NT2/D1 (cell line): ENCODE measurements at regions not wholly inside any gene's neighbourhood (a gene's known extent, or its start where the extent isn't known, plus 50 kb on each side); places are given as distances from the start of the nearest gene placed in this dataset.

ENCODE experiments used
- DNase-seq: peaks from one replicate; pipeline ENCODE4 v3.0.0-alpha.2; 2011; ENCODE audit warnings: low read depth, low spot score
- H3K27me3 ChIP-seq: 2 replicates; pipeline ENCODE4 v1.6.0; 2011; ENCODE audit warnings: mild to moderate bottlenecking; ENCODE audit not compliant: insufficient read length, insufficient read depth
- H3K36me3 ChIP-seq: 2 replicates; pipeline ENCODE4 v1.6.1; 2011; ENCODE audit warnings: mild to moderate bottlenecking, low read length, mixed read lengths; ENCODE audit not compliant: insufficient read depth, insufficient read length
- H3K4me1 ChIP-seq: 2 replicates; pipeline ENCODE4 v1.5.1; 2011; ENCODE audit not compliant: insufficient read depth, insufficient read length
- H3K4me3 ChIP-seq: 2 replicates; pipeline ENCODE4 v1.5.1; 2011; ENCODE audit warnings: low read depth; ENCODE audit not compliant: insufficient read length
- H3K9ac ChIP-seq: 2 replicates; pipeline ENCODE4 v1.6.0; 2011; ENCODE audit warnings: low read depth; ENCODE audit not compliant: insufficient read length
- H3K9me3 ChIP-seq: 2 replicates; pipeline ENCODE4 v1.5.1; 2011; ENCODE audit warnings: mild to moderate bottlenecking, low read length; ENCODE audit not compliant: insufficient read depth
- SUZ12 ChIP-seq: IDR thresholded peaks from 2 replicates; pipeline ENCODE4 v1.6.1; 2011; ENCODE audit not compliant: insufficient read length, insufficient read depth; ENCODE audit errors: extremely low read depth
- YY1 ChIP-seq: IDR thresholded peaks from 2 replicates; pipeline ENCODE4 v1.6.1; 2011; ENCODE audit not compliant: insufficient read length, insufficient read depth
- ZNF274 ChIP-seq: IDR thresholded peaks from 2 replicates; pipeline ENCODE4 v1.6.1; 2011; ENCODE audit warnings: mild to moderate bottlenecking, low read depth, low read length

DNA sequence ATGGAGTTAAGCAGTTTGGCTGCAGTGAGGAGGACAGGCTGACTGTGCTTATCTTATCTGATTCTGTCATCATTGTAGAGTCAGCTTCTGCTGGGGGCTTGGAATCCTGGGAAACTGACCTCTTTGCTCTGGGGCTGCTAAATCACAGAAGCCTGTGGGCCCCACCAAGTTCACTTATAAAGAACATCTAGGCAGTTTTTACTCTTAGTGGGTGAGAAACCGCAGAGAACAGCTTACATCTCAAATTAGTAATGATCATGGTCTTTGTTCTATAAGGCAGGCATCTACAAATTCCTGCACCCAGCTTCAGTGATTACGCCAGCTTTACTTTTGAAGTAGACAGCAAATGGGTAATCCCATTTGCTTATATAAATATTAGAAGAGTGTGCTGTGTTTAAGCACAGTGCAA, 75.7 kb downstream of the ZC3H11B start:
- Histone ChIP-seq H3K9ac (no peak overlapping the region), H3K9me3 (no peaks in the 10 kb centered on the region), H3K36me3 (no peaks in the 10 kb centered on the region), H3K4me1 (no peaks in the 10 kb centered on the region), H3K27me3 (no peaks in the 10 kb centered on the region), H3K4me3 (no peak overlapping the region)
- no peak for DNase-seq
- no peak for TF ChIP-seq YY1
- TF ChIP-seq SUZ12: no peak
- TF ChIP-seq ZNF274: no peak

DNA sequence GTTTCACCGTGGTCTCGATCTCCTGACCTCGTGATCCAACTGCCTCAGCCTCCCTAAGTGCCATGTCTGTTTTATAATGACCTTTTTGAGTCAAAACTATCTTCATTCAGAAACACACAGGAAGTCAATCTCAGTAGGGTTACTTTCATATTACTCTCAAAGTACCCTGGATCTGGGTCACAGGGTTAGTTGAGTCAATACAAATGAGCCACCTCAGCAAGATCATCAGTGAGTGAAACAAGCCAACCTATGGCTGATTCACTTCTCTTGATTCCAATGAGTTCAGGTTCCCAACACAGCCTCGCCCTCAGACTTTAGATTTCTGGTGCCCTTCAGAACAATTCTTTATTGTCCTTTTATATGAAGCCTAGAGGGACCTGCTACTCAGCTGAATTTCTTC, 76.9 kb downstream of the ZC3H11B start:
- no peaks in the 10 kb centered on the region for H3K4me1 ChIP-seq
- H3K9ac ChIP-seq: no peak overlapping the region
- no peak for DNase-seq
- no peak overlapping the region for H3K4me3 ChIP-seq
- no peaks in the 10 kb centered on the region for H3K36me3 ChIP-seq
- no peaks in the 10 kb centered on the region for H3K9me3 ChIP-seq
- no peaks in the 10 kb centered on the region for H3K27me3 ChIP-seq
- TF ChIP-seq ZNF274 (no peak), SUZ12 (no peak), YY1 (no peak)

DNA sequence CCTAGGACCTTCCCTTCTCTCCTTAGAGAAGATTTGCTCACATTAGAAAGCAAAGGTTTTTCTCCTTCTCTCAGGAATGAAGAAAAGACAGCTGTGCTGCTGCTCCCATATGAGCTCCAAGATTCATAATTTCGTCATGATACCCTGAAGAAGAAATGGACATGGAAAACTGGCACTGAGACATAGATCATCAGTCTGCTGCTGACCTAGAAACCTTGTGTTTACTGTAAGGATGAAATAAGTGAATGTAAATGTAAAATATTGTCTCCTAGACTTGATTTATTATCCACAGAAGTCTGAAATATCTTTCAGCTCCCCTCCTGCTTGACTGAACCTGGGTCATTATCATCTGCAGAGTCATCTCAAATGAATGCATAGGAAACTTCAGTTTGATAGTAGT, 77.9 kb downstream of the ZC3H11B start:
- Histone ChIP-seq H3K9me3 (no peaks in the 10 kb centered on the region), H3K27me3 (no peaks in the 10 kb centered on the region), H3K36me3 (no peaks in the 10 kb centered on the region), H3K9ac (no peak overlapping the region), H3K4me1 (no peaks in the 10 kb centered on the region), H3K4me3 (no peak overlapping the region)
- DNase-seq: no peak
- TF ChIP-seq ZNF274 (no peak), SUZ12 (no peak), YY1 (no peak)

DNA sequence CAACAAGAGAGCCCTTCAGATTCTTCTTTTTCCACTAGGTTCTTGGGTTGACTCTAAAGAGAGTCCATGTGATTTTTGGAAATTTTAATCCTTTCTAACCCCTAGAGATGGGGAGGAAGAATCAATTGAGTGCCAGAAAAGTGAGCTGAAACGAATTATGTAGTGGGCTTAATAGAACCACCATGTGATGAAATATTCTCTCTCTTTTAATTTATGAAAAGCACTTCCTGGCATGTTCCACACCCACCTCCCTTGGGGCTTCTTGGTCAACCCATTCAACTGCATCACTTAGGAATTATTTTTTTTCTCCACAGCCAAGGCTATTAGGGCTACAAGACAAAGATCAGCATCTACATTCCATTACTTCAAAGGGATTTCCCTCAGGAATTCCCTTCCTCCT, 79.6 kb downstream of the ZC3H11B start:
- no peak for DNase-seq
- Histone ChIP-seq H3K9me3 (no peaks in the 10 kb centered on the region), H3K27me3 (no peaks in the 10 kb centered on the region), H3K4me3 (no peak overlapping the region), H3K4me1 (peaks cover 3% of the 10 kb centered on the region), H3K36me3 (no peaks in the 10 kb centered on the region), H3K9ac (no peak overlapping the region)
- TF ChIP-seq ZNF274 (no peak), SUZ12 (no peak), YY1 (no peak)

DNA sequence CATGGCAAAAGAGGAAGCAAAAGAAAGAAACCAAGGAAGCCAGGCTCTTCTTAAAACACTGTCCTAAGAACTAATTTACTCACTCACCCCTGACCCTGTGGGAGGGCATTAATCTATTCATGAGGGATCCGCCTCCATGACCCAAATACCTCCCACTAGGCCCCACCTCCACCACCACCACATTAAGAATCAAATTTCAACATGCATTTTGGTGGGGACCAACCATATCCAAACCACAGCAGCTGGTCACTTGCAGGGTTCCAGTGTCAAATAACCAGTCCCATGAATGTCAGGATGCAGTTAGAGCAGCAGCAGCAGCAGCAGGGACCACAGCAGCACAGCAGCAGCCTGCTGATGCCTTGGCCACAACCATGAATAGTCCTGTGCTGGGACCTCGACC, 83.8 kb downstream of the ZC3H11B start:
- no peak for DNase-seq
- TF ChIP-seq YY1: no peak
- TF ChIP-seq ZNF274: no peak
- TF ChIP-seq SUZ12: no peak
- Histone ChIP-seq H3K9ac (no peak overlapping the region), H3K4me1 (peaks cover 3% of the 10 kb centered on the region), H3K9me3 (no peaks in the 10 kb centered on the region), H3K36me3 (no peaks in the 10 kb centered on the region), H3K4me3 (no peak overlapping the region), H3K27me3 (no peaks in the 10 kb centered on the region)

DNA sequence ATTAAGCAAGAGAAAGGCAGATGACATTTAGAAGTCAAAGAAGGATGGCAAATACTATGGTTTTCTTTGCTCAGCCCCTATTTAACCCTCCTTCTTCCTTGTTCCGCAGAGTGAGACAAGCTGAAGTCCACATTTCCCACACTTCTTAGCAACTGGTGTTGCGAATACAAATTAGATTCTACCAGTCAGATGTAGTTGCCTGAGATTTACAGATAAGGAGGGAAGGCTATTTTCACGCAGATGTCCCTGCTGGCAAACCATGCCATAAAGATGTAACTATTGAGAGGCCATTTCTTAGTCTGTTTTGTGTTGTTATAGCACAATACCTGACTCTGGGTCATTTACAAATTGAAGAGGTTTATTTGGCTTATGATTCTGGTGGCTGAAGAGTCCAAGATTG, 84.3 kb downstream of the ZC3H11B start:
- Histone ChIP-seq H3K9me3 (no peaks in the 10 kb centered on the region), H3K4me3 (no peak overlapping the region), H3K4me1 (peaks cover 3% of the 10 kb centered on the region), H3K27me3 (no peaks in the 10 kb centered on the region), H3K9ac (no peak overlapping the region), H3K36me3 (no peaks in the 10 kb centered on the region)
- no peak for TF ChIP-seq YY1
- TF ChIP-seq ZNF274: no peak
- TF ChIP-seq SUZ12: no peak
- DNase-seq: no peak

DNA sequence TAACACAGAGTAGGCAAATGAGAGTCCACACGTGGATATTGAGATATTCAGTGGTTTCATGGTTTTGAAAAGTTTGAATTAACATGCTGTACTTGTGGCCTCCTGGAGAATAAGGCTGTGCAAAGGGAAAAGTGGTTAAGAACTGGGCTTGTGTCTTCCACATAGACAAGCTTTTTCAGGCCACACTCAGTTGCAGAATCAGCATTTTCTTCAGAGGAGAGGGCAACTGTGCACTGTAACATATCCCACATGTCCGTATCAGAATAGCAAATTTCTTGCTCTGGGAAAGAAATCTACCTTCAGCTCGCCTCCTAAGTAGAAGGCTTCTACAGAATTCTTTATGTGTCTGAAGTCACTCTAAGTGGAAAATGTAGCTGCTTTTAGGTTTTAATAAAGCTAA, 84.9 kb downstream of the ZC3H11B start:
- no peak for DNase-seq
- Histone ChIP-seq H3K36me3 (no peaks in the 10 kb centered on the region), H3K4me3 (no peak overlapping the region), H3K27me3 (no peaks in the 10 kb centered on the region), H3K9ac (no peak overlapping the region), H3K9me3 (no peaks in the 10 kb centered on the region), H3K4me1 (peaks cover 3% of the 10 kb centered on the region)
- TF ChIP-seq YY1 (no peak), ZNF274 (no peak), SUZ12 (no peak)

DNA sequence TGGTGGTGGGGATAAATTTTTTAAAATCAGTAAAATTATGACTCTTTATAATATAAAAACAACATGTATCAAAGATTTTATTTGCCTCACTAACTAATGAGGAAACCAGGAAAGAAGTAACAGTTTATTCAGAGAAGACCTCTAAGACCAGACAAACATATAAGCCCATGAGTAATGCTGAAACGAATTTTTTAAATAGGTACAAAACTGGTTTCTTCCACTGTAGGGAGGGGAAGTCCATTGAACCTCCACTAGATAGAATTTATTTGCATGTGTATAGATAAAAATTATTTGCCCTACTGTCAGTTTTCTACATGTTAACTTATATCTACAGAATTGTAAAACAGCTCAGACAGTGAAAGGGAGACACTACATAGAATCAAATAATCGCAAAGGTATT, 86.8 kb downstream of the ZC3H11B start:
- no peak for DNase-seq
- Histone ChIP-seq H3K4me1 (peaks cover 3% of the 10 kb centered on the region), H3K9ac (no peak overlapping the region), H3K27me3 (no peaks in the 10 kb centered on the region), H3K36me3 (no peaks in the 10 kb centered on the region), H3K9me3 (no peaks in the 10 kb centered on the region), H3K4me3 (no peak overlapping the region)
- TF ChIP-seq ZNF274 (no peak), SUZ12 (no peak), YY1 (no peak)
